Adrenal gland (tissue), 9 donors: ENCODE measurements at regions not wholly inside any gene's neighbourhood (a gene's known extent, or its start where the extent isn't known, plus 50 kb on each side); places are given as distances from the start of the nearest gene placed in this dataset.

Experiments used
- DNase-seq, 7 donors: peaks; one replicate each; pipeline ENCODE4 v3.0.0-alpha.2; 2019 to 2020
- H3K27ac ChIP-seq, 5 donors: fragments of 200-600 bp; sonication (generic) in 4 of 5; 1 replicate in 3 of 5; 2 replicates in 2 of 5; pipeline versions ENCODE4 v1.5.1 to v1.8.0; 2016 to 2020; ENCODE audit warnings: mild to moderate bottlenecking in 1 of 5
- H3K27me3 ChIP-seq: fragments of 200-600 bp; 2 replicates; pipeline ENCODE4 v1.8.0; 2021
- H3K36me3 ChIP-seq, 2 donors: fragments of 200-600 bp; replicated peaks in 1 of 2; 1 replicate in 1 of 2; 2 replicates in 1 of 2; pipeline versions ENCODE4 v1.5.1 to v1.8.0; 2018 to 2022
- H3K4me1 ChIP-seq, 2 donors: fragments of 200-600 bp; replicated peaks in 1 of 2; 1 replicate in 1 of 2; 2 replicates in 1 of 2; pipeline versions ENCODE4 v1.5.1 to v1.8.0; 2018 to 2021
- H3K4me3 ChIP-seq, 4 donors: fragments of 200-600 bp; sonication (generic) in 3 of 4; one replicate each; pipeline ENCODE4 v1.5.1; 2016 to 2018
- H3K9me3 ChIP-seq, 3 donors: fragments of 200-600 bp; sonication (generic) in 1 of 3; replicated peaks in 1 of 3; 1 replicate in 2 of 3; 2 replicates in 1 of 3; pipeline versions ENCODE4 v1.5.1 to v1.8.0; 2016 to 2021
- CTCF ChIP-seq, 6 experiments: fragments of 450-650 bp in 4 of 6; fragments of 200-600 bp in 2 of 6; sonication (generic) in 1 of 6; IDR thresholded peaks; 1 replicate in 5 of 6; 2 replicates in 1 of 6; pipeline versions ENCODE4 v1.5.1 to v1.8.0; 2016 to 2021; ENCODE audit warnings: antibody characterized with exemption in 6 of 6, mild to moderate bottlenecking in 2 of 6, moderate library complexity in 1 of 6
- POLR2A ChIP-seq, 2 donors: fragments of 450-650 bp; IDR thresholded peaks; one replicate each; pipeline ENCODE4 v1.6.1; 2017; ENCODE audit warnings: antibody characterized with exemption in 2 of 2, mild to moderate bottlenecking in 2 of 2, moderate library complexity in 1 of 2
- whole genome bisulfite sequencing, 4 donors: extraction: QIAGEN DNeasy Blood & Tissue Kit in 2 of 4; methylation state at CpG; one replicate each; pipeline versions ENCODE4 v1.1.5 to v1.1.7; 2013 to 2017; 5-methylcytosine and 5-hydroxymethylcytosine counted together
- intact Hi-C, 2 donors: fragments of 100-400 bp; cut with DNase I; formaldehyde crosslinking; loops; one replicate each; pipeline versions ENCODE4 v1.14.1 to v1.15.0; 2022 to 2023
- donor health status: healthy with polysubstance abuse.
- donor health status: Bipolar disorder and iron deficiency.
- donor health status: DM: yes; HTN: yes; CAD: no.
- donor health status: DM: no; HTN: no; CAD: no.
- donor health status: DM: no; HTN: no; CAD: no.

GRCh38 chr14:42023452-42023851, 416.8 kb downstream of the LRFN5 start:
- no peak for DNase-seq
- WGBS, 4 donors: 16 to 30% (median 22%) methylated on average over 2 of the region's 2 CpGs
- Histone ChIP-seq H3K4me3 (no peak overlapping the region), H3K27ac (no peak overlapping the region), H3K27me3 (no peaks in the 10 kb centered on the region), H3K9me3 (no peaks in the 10 kb centered on the region), H3K36me3 (no peaks in the 10 kb centered on the region), H3K4me1 (no peaks in the 10 kb centered on the region)
- intact Hi-C loops: no loop called here
- TF ChIP-seq POLR2A (IDR thresholded peaks at IDR 0.05): no peak
- TF ChIP-seq CTCF (IDR thresholded peaks at IDR 0.05): no peak

- H3K27me3 ChIP-seq: no peaks in the 10 kb centered on the region
- intact Hi-C loops: no loop called here
- WGBS, 4 donors: 70 to 81% (median 76%) methylated on average over 3 of the region's 3 CpGs
Measured at GRCh38 chr14:42014301-42014700, 407.6 kb downstream of the LRFN5 start.

GRCh38 chr14:42013559-42013958, 406.9 kb downstream of the LRFN5 start:
- intact Hi-C loops: no loop called here
- Histone ChIP-seq H3K4me1 (no peaks in the 10 kb centered on the region), H3K4me3 (no peak overlapping the region), H3K9me3 (no peaks in the 10 kb centered on the region), H3K36me3 (no peaks in the 10 kb centered on the region), H3K27ac (no peak overlapping the region), H3K27me3 (no peaks in the 10 kb centered on the region)
- 67 to 71% (median 68%) methylated on average over 2 of the region's 2 CpGs for WGBS, 4 donors
- DNase-seq: no peak
- TF ChIP-seq CTCF (IDR thresholded peaks at IDR 0.05) (no peak), POLR2A (IDR thresholded peaks at IDR 0.05) (no peak)

More at GRCh38 chr14:42014301-42014700, 407.6 kb downstream of the LRFN5 start:
- H3K4me3 ChIP-seq: no peak overlapping the region
- no peaks in the 10 kb centered on the region for H3K4me1 ChIP-seq
- TF ChIP-seq CTCF (IDR thresholded peaks at IDR 0.05): no peak
- TF ChIP-seq POLR2A (IDR thresholded peaks at IDR 0.05): no peak
- no peak overlapping the region for H3K27ac ChIP-seq
- no peaks in the 10 kb centered on the region for H3K36me3 ChIP-seq
- DNase-seq: no peak
- no peaks in the 10 kb centered on the region for H3K9me3 ChIP-seq

GRCh38 chr14:42013153-42013552, 406.5 kb downstream of the LRFN5 start:
- Histone ChIP-seq H3K27ac (no peak overlapping the region), H3K4me3 (no peak overlapping the region), H3K27me3 (no peaks in the 10 kb centered on the region), H3K9me3 (no peaks in the 10 kb centered on the region), H3K36me3 (no peaks in the 10 kb centered on the region), H3K4me1 (no peaks in the 10 kb centered on the region)
- TF ChIP-seq POLR2A (IDR thresholded peaks at IDR 0.05) (no peak), CTCF (IDR thresholded peaks at IDR 0.05) (no peak)
- intact Hi-C loops: no loop called here
- DNase-seq: no peak
